Common myeloid progenitor, CD34-positive (primary cell): ENCODE measurements at regions not wholly inside any gene's neighbourhood (a gene's known extent, or its start where the extent isn't known, plus 50 kb on each side); places are given as distances from the start of the nearest gene placed in this dataset.

Experiments used
- CTCF ChIA-PET: fragments of 350-600 bp; sonication (Branson Sonifier 250); formaldehyde crosslinking; loops from one replicate; lab custom pipeline; 2021; ENCODE audit warnings: antibody characterized with exemption; lab: Charles Lee
- POLR2A ChIA-PET: fragments of 350-600 bp; sonication (Branson Sonifier 250); formaldehyde crosslinking; loops from one replicate; lab custom pipeline; 2021; ENCODE audit warnings: antibody characterized with exemption; lab: Charles Lee
- DNase-seq, 3 donors: peaks; one replicate each; pipeline versions ENCODE4 v3.0.0 to v3.0.0-alpha.2; 2013
- H3K27ac ChIP-seq, 2 experiments: 1 replicate in 1 of 2; 2 replicates in 1 of 2; pipeline ENCODE4 v1.7.0; 2013; ENCODE audit warnings: inconsistent platforms in 2 of 2, low read length in 2 of 2, mild to moderate bottlenecking in 2 of 2, low read depth in 1 of 2, moderate library complexity in 1 of 2; ENCODE audit not compliant: severe bottlenecking in 2 of 2, insufficient read depth in 1 of 2, poor library complexity in 1 of 2
- H3K27me3 ChIP-seq, 5 experiments: replicated peaks in 2 of 5; 1 replicate in 3 of 5; 2 replicates in 2 of 5; pipeline versions ENCODE4 v1.6.1 to v1.7.0; 2013; ENCODE audit warnings: low read length in 4 of 5, mild to moderate bottlenecking in 2 of 5, moderate library complexity in 2 of 5, inconsistent platforms in 1 of 5; ENCODE audit not compliant: insufficient read depth in 5 of 5, control insufficient read depth in 4 of 5
- H3K36me3 ChIP-seq, 4 experiments: 1 replicate in 2 of 4; 2 replicates in 2 of 4; pipeline versions ENCODE4 v1.6.1 to v1.7.0; 2013; ENCODE audit warnings: low read length in 3 of 4, control low read depth in 1 of 4, mild to moderate bottlenecking in 1 of 4; ENCODE audit not compliant: control insufficient read depth in 4 of 4, insufficient read depth in 4 of 4
- H3K4me1 ChIP-seq, 4 experiments: 1 replicate in 3 of 4; 2 replicates in 1 of 4; pipeline versions ENCODE4 v1.6.1 to v1.7.1; 2013; ENCODE audit warnings: low read length in 3 of 4, mild to moderate bottlenecking in 3 of 4, control low read depth in 1 of 4, inconsistent platforms in 1 of 4, moderate library complexity in 1 of 4; ENCODE audit not compliant: control insufficient read depth in 4 of 4, insufficient read depth in 4 of 4; ENCODE audit errors: control extremely low read depth in 1 of 4
- H3K4me3 ChIP-seq, 7 experiments: 1 replicate in 4 of 7; 2 replicates in 3 of 7; pipeline versions ENCODE4 v1.5.1 to v1.7.0; 2013; ENCODE audit warnings: mild to moderate bottlenecking in 7 of 7, low read length in 6 of 7, moderate library complexity in 6 of 7, inconsistent platforms in 2 of 7, low read depth in 2 of 7, control low read depth in 1 of 7; ENCODE audit not compliant: insufficient read depth in 4 of 7, control insufficient read depth in 1 of 7; ENCODE audit errors: extremely low read depth in 1 of 7
- H3K9me3 ChIP-seq, 5 experiments: 1 replicate in 4 of 5; 2 replicates in 1 of 5; pipeline versions ENCODE4 v1.6.1 to v1.7.1; 2013; ENCODE audit warnings: low read length in 4 of 5, mild to moderate bottlenecking in 2 of 5, inconsistent platforms in 1 of 5, low read depth in 1 of 5, moderate library complexity in 1 of 5; ENCODE audit not compliant: control insufficient read depth in 4 of 5, insufficient read depth in 2 of 5; ENCODE audit errors: control extremely low read depth in 1 of 5
- WGBS: methylation state at CpG from one replicate; pipeline ENCODE4 v1.1.5; 2013; ENCODE audit not compliant: insufficient coverage; 5-methylcytosine and 5-hydroxymethylcytosine counted together

GRCh38 chr9:80928697-80929096, 760.6 kb downstream of the TLE1 start:
- H3K36me3 ChIP-seq = no peaks in the 10 kb centered on the region
- ChIA-PET POLR2A (no interaction called here), CTCF (no interaction called here)
- no peak overlapping the region for H3K4me3 ChIP-seq
- H3K9me3 ChIP-seq = no peaks in the 10 kb centered on the region
- DNase-seq = no peak
- H3K27ac ChIP-seq = no peak overlapping the region
- no peaks in the 10 kb centered on the region for H3K27me3 ChIP-seq
- H3K4me1 ChIP-seq = no peaks in the 10 kb centered on the region

- POLR2A ChIA-PET = no interaction called here
Observed at GRCh38 chr9:80926611-80927010, 762.7 kb downstream of the TLE1 start.

GRCh38 chr9:80922544-80922943, 766.8 kb downstream of the TLE1 start:
- H3K36me3 ChIP-seq = no peaks in the 10 kb centered on the region
- H3K9me3 ChIP-seq = peaks cover 0 to 4% (median 3%) of the 10 kb centered on the region in 5 experiments
- H3K4me3 ChIP-seq = no peak overlapping the region
- H3K4me1 ChIP-seq = no peaks in the 10 kb centered on the region
- H3K27me3 ChIP-seq = no peaks in the 10 kb centered on the region
- ChIA-PET CTCF (no interaction called here), POLR2A (interaction anchor here (0.6 kb wide), 1 partner anchor 28 kb away, joined by 3 read pairs; no protein-coding TSS in a partner anchor)
- DNase-seq = no peak
- H3K27ac ChIP-seq = no peak overlapping the region
- 25% methylated on average over 1 of the region's 3 CpGs for WGBS

More at GRCh38 chr9:80926611-80927010, 762.7 kb downstream of the TLE1 start:
- no peak for DNase-seq
- no peaks in the 10 kb centered on the region for H3K27me3 ChIP-seq
- no peak overlapping the region for H3K27ac ChIP-seq
- H3K4me3 ChIP-seq = no peak overlapping the region
- CTCF ChIA-PET = no interaction called here
- no peaks in the 10 kb centered on the region for H3K4me1 ChIP-seq
- WGBS = 100% methylated on average over 3 of the region's 3 CpGs
- no peaks in the 10 kb centered on the region for H3K36me3 ChIP-seq
- peaks cover 0 to 1% (median 0%) of the 10 kb centered on the region in 5 experiments for H3K9me3 ChIP-seq

GRCh38 chr9:80906728-80907127, 782.6 kb downstream of the TLE1 start:
- 83% methylated on average over 2 of the region's 10 CpGs for WGBS
- CTCF ChIA-PET = no interaction called here

GRCh38 chr9:80899208-80899607, 790.1 kb downstream of the TLE1 start:
- H3K4me3 ChIP-seq = no peak overlapping the region
- H3K9me3 ChIP-seq = no peaks in the 10 kb centered on the region
- no peaks in the 10 kb centered on the region for H3K27me3 ChIP-seq
- ChIA-PET POLR2A (no interaction called here), CTCF (no interaction called here)
- H3K36me3 ChIP-seq = no peaks in the 10 kb centered on the region
- H3K27ac ChIP-seq = no peak overlapping the region
- no peaks in the 10 kb centered on the region for H3K4me1 ChIP-seq
- DNase-seq = no peak

More at GRCh38 chr9:80906728-80907127, 782.6 kb downstream of the TLE1 start:
- DNase-seq = no peak
- H3K27ac ChIP-seq = no peak overlapping the region
- no peaks in the 10 kb centered on the region for H3K27me3 ChIP-seq
- H3K9me3 ChIP-seq = no peaks in the 10 kb centered on the region
- no peaks in the 10 kb centered on the region for H3K4me1 ChIP-seq
- no peak overlapping the region for H3K4me3 ChIP-seq
- no peaks in the 10 kb centered on the region for H3K36me3 ChIP-seq
- POLR2A ChIA-PET = no interaction called here

GRCh38 chr9:80893190-80893589, 796.2 kb downstream of the TLE1 start:
- Histone ChIP-seq H3K36me3 (no peaks in the 10 kb centered on the region), H3K4me1 (no peaks in the 10 kb centered on the region), H3K27me3 (no peaks in the 10 kb centered on the region), H3K27ac (no peak overlapping the region), H3K9me3 (no peaks in the 10 kb centered on the region), H3K4me3 (no peak overlapping the region)
- CTCF ChIA-PET = no interaction called here
- POLR2A ChIA-PET = no interaction called here
- DNase-seq = no peak
- no CpG with 5 or more reads among the region's 2 CpGs for WGBS

GRCh38 chr9:80892703-80893102, 796.6 kb downstream of the TLE1 start:
- ChIA-PET CTCF (no interaction called here), POLR2A (no interaction called here)
- no peak overlapping the region for H3K4me3 ChIP-seq
- no peaks in the 10 kb centered on the region for H3K9me3 ChIP-seq
- H3K4me1 ChIP-seq = no peaks in the 10 kb centered on the region
- no peaks in the 10 kb centered on the region for H3K27me3 ChIP-seq
- no CpG with 5 or more reads among the region's 1 CpG for WGBS
- H3K27ac ChIP-seq = no peak overlapping the region
- DNase-seq = no peak
- no peaks in the 10 kb centered on the region for H3K36me3 ChIP-seq
